Suprapubic skin (tissue), 4 donors: ENCODE measurements at regions not wholly inside any gene's neighbourhood (a gene's known extent, or its start where the extent isn't known, plus 50 kb on each side); places are given as distances from the start of the nearest gene placed in this dataset.
"Not testable (repeated sequence)": the region's sequence is repeated elsewhere in the genome, so short reads cannot be mapped to it uniquely, and the experiment has no call there.

Experiments used
- DNase-seq, 2 donors: peaks; one replicate each; pipeline ENCODE4 v3.0.0-alpha.2; 2019; ENCODE audit warnings: low spot score in 2 of 2
- H3K27ac ChIP-seq: fragments of 200-600 bp; sonication (generic); one replicate; pipeline ENCODE4 v1.5.1; 2019
- H3K27me3 ChIP-seq: fragments of 200-600 bp; sonication (generic); one replicate; pipeline ENCODE4 v1.5.1; 2019
- H3K36me3 ChIP-seq: fragments of 200-600 bp; sonication (generic); one replicate; pipeline ENCODE4 v1.5.1; 2019
- H3K4me1 ChIP-seq: fragments of 200-600 bp; sonication (generic); one replicate; pipeline ENCODE4 v1.5.1; 2019
- H3K4me3 ChIP-seq: fragments of 200-600 bp; sonication (generic); one replicate; pipeline ENCODE4 v1.5.1; 2019; ENCODE audit warnings: mild to moderate bottlenecking
- H3K9me3 ChIP-seq: fragments of 200-600 bp; sonication (generic); one replicate; pipeline ENCODE4 v1.5.1; 2019
- CTCF ChIP-seq, 2 donors: fragments of 200-600 bp in 1 of 2; fragments of 450-650 bp in 1 of 2; sonication (generic) in 1 of 2; IDR thresholded peaks; one replicate each; pipeline ENCODE4 v1.5.1; 2016 to 2019; ENCODE audit warnings: antibody characterized with exemption in 2 of 2, mild to moderate bottlenecking in 1 of 2, moderate library complexity in 1 of 2
- EP300 ChIP-seq: sonication (generic); formaldehyde crosslinking; IDR thresholded peaks from one replicate; pipeline ENCODE4 v1.6.1; 2017; ENCODE audit warnings: antibody characterized with exemption
- POLR2A ChIP-seq, 2 donors: fragments of 450-650 bp; IDR thresholded peaks; one replicate each; pipeline ENCODE4 v1.6.1; 2017; ENCODE audit warnings: antibody characterized with exemption in 2 of 2, mild to moderate bottlenecking in 2 of 2, moderate library complexity in 2 of 2
- POLR2AphosphoS5 ChIP-seq, 3 donors: sonication (generic); formaldehyde crosslinking; IDR thresholded peaks; one replicate each; pipeline ENCODE4 v1.6.1; 2017; ENCODE audit warnings: antibody characterized with exemption in 3 of 3
- WGBS: methylation state at CpG from one replicate; pipeline ENCODE4 v1.1.5; 2018; 5-methylcytosine and 5-hydroxymethylcytosine counted together

- not testable (repeated sequence) for H3K4me3 ChIP-seq, DNase-seq, H3K4me1 ChIP-seq, H3K27me3 ChIP-seq, H3K36me3 ChIP-seq, H3K27ac ChIP-seq, H3K9me3 ChIP-seq
- 81% methylated on average over 3 of the region's 3 CpGs for WGBS
Measured at GRCh38 chrX:67213686-67214085, 330.1 kb upstream of the AR start.

GRCh38 chrX:67207912-67208311, 335.9 kb upstream of the AR start:
- Histone ChIP-seq H3K9me3 (no peaks in the 10 kb centered on the region), H3K27me3 (no peaks in the 10 kb centered on the region), H3K4me1 (no peaks in the 10 kb centered on the region), H3K4me3 (no peak overlapping the region), H3K27ac (no peak overlapping the region), H3K36me3 (no peaks in the 10 kb centered on the region)
- TF ChIP-seq POLR2A (IDR thresholded peaks at IDR 0.05) (no peak), EP300 (no peak), CTCF (IDR thresholded peaks at IDR 0.05) (no peak)
- DNase-seq = no peak
- 78% methylated on average over 4 of the region's 4 CpGs for WGBS

- 64% methylated on average over 2 of the region's 2 CpGs for WGBS
- TF ChIP-seq CTCF (IDR thresholded peaks at IDR 0.05) (no peak), POLR2A (IDR thresholded peaks at IDR 0.05) (no peak), EP300 (no peak), POLR2AphosphoS5 (IDR thresholded peaks at IDR 0.05) (no peak)
Measured at GRCh38 chrX:67159437-67159836, 384.4 kb upstream of the AR start.

GRCh38 chrX:67114635-67115034, 429.2 kb upstream of the AR start:
- Histone ChIP-seq H3K27me3 (no peaks in the 10 kb centered on the region), H3K9me3 (no peaks in the 10 kb centered on the region), H3K4me3 (no peak overlapping the region), H3K4me1 (no peaks in the 10 kb centered on the region), H3K36me3 (no peaks in the 10 kb centered on the region), H3K27ac (no peak overlapping the region)
- TF ChIP-seq CTCF (IDR thresholded peaks at IDR 0.05) (no peak), EP300 (no peak), POLR2AphosphoS5 (IDR thresholded peaks at IDR 0.05) (no peak), POLR2A (IDR thresholded peaks at IDR 0.05) (no peak)
- WGBS = 79% methylated on average over 9 of the region's 9 CpGs
- no peak for DNase-seq

More at GRCh38 chrX:67159437-67159836, 384.4 kb upstream of the AR start:
- no peaks in the 10 kb centered on the region for H3K4me1 ChIP-seq
- no peaks in the 10 kb centered on the region for H3K9me3 ChIP-seq
- H3K27ac ChIP-seq = no peak overlapping the region
- H3K36me3 ChIP-seq = no peaks in the 10 kb centered on the region
- no peaks in the 10 kb centered on the region for H3K27me3 ChIP-seq
- no peak for DNase-seq
- H3K4me3 ChIP-seq = no peak overlapping the region

- Histone ChIP-seq H3K4me3 (no peak overlapping the region), H3K27ac (no peak overlapping the region), H3K36me3 (no peaks in the 10 kb centered on the region), H3K27me3 (no peaks in the 10 kb centered on the region), H3K9me3 (no peaks in the 10 kb centered on the region), H3K4me1 (no peaks in the 10 kb centered on the region)
- WGBS = 61% methylated on average over 2 of the region's 2 CpGs
- no peak for TF ChIP-seq EP300
- no peak for DNase-seq
Measured at GRCh38 chrX:67105758-67106116, 438.1 kb upstream of the AR start.

- H3K4me1 ChIP-seq = no peaks in the 10 kb centered on the region
- 65% methylated on average over 6 of the region's 6 CpGs for WGBS
- no peaks in the 10 kb centered on the region for H3K27me3 ChIP-seq
- H3K9me3 ChIP-seq = no peaks in the 10 kb centered on the region
- no peak for DNase-seq
- TF ChIP-seq POLR2AphosphoS5 (IDR thresholded peaks at IDR 0.05) (no peak), EP300 (no peak), CTCF (IDR thresholded peaks at IDR 0.05) (no peak), POLR2A (IDR thresholded peaks at IDR 0.05) (no peak)
- H3K27ac ChIP-seq = no peak overlapping the region
- no peaks in the 10 kb centered on the region for H3K36me3 ChIP-seq
- H3K4me3 ChIP-seq = no peak overlapping the region
Measured at GRCh38 chrX:67104982-67105757, 438.7 kb upstream of the AR start.
